NCI-H82 (cell line): ENCODE measurements at regions not wholly inside any gene's neighbourhood (a gene's known extent, or its start where the extent isn't known, plus 50 kb on each side); places are given as distances from the start of the nearest gene placed in this dataset.
"Not testable (repeated sequence)": the region's sequence is repeated elsewhere in the genome, so short reads cannot be mapped to it uniquely, and the experiment has no call there.

ENCODE experiments used
- DNase-seq: peaks from one replicate; lab custom pipeline; 2025; lab: John Stamatoyannopoulos, UW

GRCh38 chr3:107942951-107943749 lies 147.7 kb downstream of the CD47 start:
- DNase-seq, result no peak

- no peak for DNase-seq
Observed at GRCh38 chr3:107942244-107942643, 148.6 kb downstream of the CD47 start.

- DNase-seq, result no peak
Observed at GRCh38 chr3:107939691-107940442, 151.0 kb downstream of the CD47 start.

- DNase-seq, result peak; percentile 61
Observed at GRCh38 chr3:107938143-107938542, 152.7 kb downstream of the CD47 start.

GRCh38 chr3:107934808-107935207 lies 156.0 kb downstream of the CD47 start:
- DNase-seq, result no peak

- DNase-seq, result no peak
Observed at GRCh38 chr3:107933450-107933849, 157.4 kb downstream of the CD47 start.

- DNase-seq, result no peak
Observed at GRCh38 chr3:107931326-107931725, 159.5 kb downstream of the CD47 start.

GRCh38 chr3:107929088-107929487 lies 161.7 kb downstream of the CD47 start:
- DNase-seq, result no peak

GRCh38 chr3:107928084-107928445 lies 162.8 kb downstream of the CD47 start:
- peak; percentile 56 for DNase-seq

- DNase-seq, result peak; percentile 83
Observed at GRCh38 chr3:107927361-107928083, 163.3 kb downstream of the CD47 start.

- no peak for DNase-seq
Observed at GRCh38 chr3:107925851-107926250, 165.0 kb downstream of the CD47 start.

GRCh38 chr3:107921038-107921437 lies 169.8 kb downstream of the CD47 start:
- no peak for DNase-seq

GRCh38 chr3:107920538-107920937 lies 170.3 kb downstream of the CD47 start:
- no peak for DNase-seq

GRCh38 chr3:107919239-107919638 lies 171.6 kb downstream of the CD47 start:
- no peak for DNase-seq

- DNase-seq, result no peak
Observed at GRCh38 chr3:107916171-107916570, 174.7 kb downstream of the CD47 start.

GRCh38 chr3:107915706-107916105 lies 175.1 kb downstream of the CD47 start:
- no peak for DNase-seq

GRCh38 chr3:107913701-107914100 lies 177.1 kb downstream of the CD47 start:
- DNase-seq, result no peak

- DNase-seq, result no peak
Observed at GRCh38 chr3:107911337-107912000, 179.4 kb downstream of the CD47 start.

- no peak for DNase-seq
Observed at GRCh38 chr3:107910713-107911259, 180.0 kb downstream of the CD47 start.

GRCh38 chr3:107909583-107909982 lies 181.2 kb downstream of the CD47 start:
- DNase-seq, result not testable (repeated sequence)

GRCh38 chr3:107907996-107908395 lies 182.8 kb downstream of the CD47 start:
- DNase-seq, result no peak

- no peak for DNase-seq
Observed at GRCh38 chr3:107904536-107905066, 186.2 kb downstream of the CD47 start.
